ENCODE measurements at regions not wholly inside any gene's neighbourhood (a gene's known extent, or its start where the extent isn't known, plus 50 kb on each side); places are given as distances from the start of the nearest gene placed in this dataset.

DNA sequence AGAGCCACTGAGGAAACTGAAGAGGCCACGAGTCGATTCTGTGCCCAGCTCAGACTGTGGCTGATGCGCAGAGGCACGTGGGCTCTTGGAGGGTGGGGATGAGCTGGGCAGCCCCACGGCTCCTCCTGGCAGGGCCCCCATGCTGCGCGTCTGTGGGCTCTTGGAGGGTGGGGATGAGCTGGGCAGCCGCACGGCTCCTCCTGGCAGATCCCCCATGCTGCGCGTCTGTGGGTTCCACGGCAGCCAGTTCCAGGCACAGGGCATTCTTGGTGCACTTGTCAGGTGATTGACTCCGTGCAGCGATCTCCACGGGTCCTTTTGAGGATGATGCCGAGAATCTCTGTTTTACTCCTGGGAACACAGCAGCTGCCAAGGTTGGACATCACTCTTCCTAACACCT, 138.1 kb upstream of the ZNF236 start:
- Histone ChIP-seq H3K4me1 (ENCODE audit: control insufficient read depth, extremely low read depth, insufficient read depth, low read length) (no peaks in the 10 kb centered on the region), H3K9me3 (replicated peaks; ENCODE audit: control insufficient read depth, insufficient read depth, low read length) (no peaks in the 10 kb centered on the region), H3K36me3 (ENCODE audit: control insufficient read depth in 2 of 2, extremely low read depth in 1 of 2, insufficient read depth in 2 of 2, low read length in 2 of 2) (no peaks in the 10 kb centered on the region), H2AFZ (ENCODE audit: low read depth, low read length) (no peak overlapping the region), H3K79me2 (ENCODE audit: control insufficient read depth, insufficient read depth, low read length) (no peaks in the 10 kb centered on the region), H3K9ac (replicated peaks; ENCODE audit: extremely low read depth, insufficient read depth, low read length) (no peak overlapping the region), H3K27me3 (ENCODE audit: control insufficient read depth in 2 of 2, insufficient read depth in 2 of 2, low read length in 2 of 2) (no peaks in the 10 kb centered on the region), H4K20me1 (replicated peaks; ENCODE audit: control insufficient read depth, extremely low read depth, insufficient read depth, low read length) (no peaks in the 10 kb centered on the region), H3K9me1 (replicated peaks; ENCODE audit: control insufficient read depth, extremely low read depth, insufficient read depth, low read length) (no peaks in the 10 kb centered on the region), H3K4me2 (ENCODE audit: insufficient read depth, low read length) (no peak overlapping the region), H3K27ac (ENCODE audit: insufficient read depth, low read depth, low read length) (no peak overlapping the region), H3K4me3 (replicated peaks in 1 of 3; ENCODE audit: insufficient read depth in 1 of 3, low read depth in 1 of 3, low read length in 3 of 3) (no peak overlapping the region)
- POLR2A ChIA-PET = no interaction called here
- CTCF ChIA-PET = interaction anchor here (1.8 to 4.9 kb wide), 3 partner anchors 13 to 286 kb away, joined by 5 to 75 read pairs (median 8); no protein-coding TSS in a partner anchor
- DNase-seq (ENCODE audit: low read depth, low spot score) (no peak), FAIRE-seq (no peak)
- no TSS peak for BruUV-seq (replicated peaks)
- dilution Hi-C loops (cut with MboI; ENCODE audit: extremely low pct_ligation_motif_present, low sequenced_read_pairs) (no loop called here), intact Hi-C loops (cut with micrococcal nuclease) (loop anchor here (10.0 kb wide), 1 partner anchor 61 kb away; no protein-coding TSS in a partner anchor)
- TF ChIP-seq GATA2 (IDR thresholded peaks at IDR 0.05; ENCODE audit: insufficient read depth, insufficient read length, low read depth, low read length) (no peak), POLR2AphosphoS5 (IDR thresholded peaks at IDR 0.05; ENCODE audit: insufficient read depth, low read depth, low read length) (no peak), EZH2 (IDR thresholded peaks at IDR 0.05; ENCODE audit: borderline replicate concordance, low read depth, low read length, severe bottlenecking) (no peak), JUN (IDR thresholded peaks at IDR 0.05; ENCODE audit: borderline replicate concordance, insufficient read depth, insufficient read length, low read depth) (no peak), MYC (IDR thresholded peaks at IDR 0.05; ENCODE audit: low read depth, low read length) (no peak), POLR2A (IDR thresholded peaks at IDR 0.05; ENCODE audit: low read depth, low read length) (no peak), FOS (IDR thresholded peaks at IDR 0.05; ENCODE audit: borderline replicate concordance, insufficient read depth, low read length) (no peak)
- TF ChIP-seq, protein P1, sequence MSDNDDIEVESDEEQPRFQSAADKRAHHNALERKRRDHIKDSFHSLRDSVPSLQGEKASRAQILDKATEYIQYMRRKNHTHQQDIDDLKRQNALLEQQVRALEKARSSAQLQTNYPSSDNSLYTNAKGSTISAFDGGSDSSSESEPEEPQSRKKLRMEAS (IDR thresholded peaks at IDR 0.05; ENCODE audit: insufficient read depth, insufficient read length) = no peak
- TF ChIP-seq, protein P2, sequence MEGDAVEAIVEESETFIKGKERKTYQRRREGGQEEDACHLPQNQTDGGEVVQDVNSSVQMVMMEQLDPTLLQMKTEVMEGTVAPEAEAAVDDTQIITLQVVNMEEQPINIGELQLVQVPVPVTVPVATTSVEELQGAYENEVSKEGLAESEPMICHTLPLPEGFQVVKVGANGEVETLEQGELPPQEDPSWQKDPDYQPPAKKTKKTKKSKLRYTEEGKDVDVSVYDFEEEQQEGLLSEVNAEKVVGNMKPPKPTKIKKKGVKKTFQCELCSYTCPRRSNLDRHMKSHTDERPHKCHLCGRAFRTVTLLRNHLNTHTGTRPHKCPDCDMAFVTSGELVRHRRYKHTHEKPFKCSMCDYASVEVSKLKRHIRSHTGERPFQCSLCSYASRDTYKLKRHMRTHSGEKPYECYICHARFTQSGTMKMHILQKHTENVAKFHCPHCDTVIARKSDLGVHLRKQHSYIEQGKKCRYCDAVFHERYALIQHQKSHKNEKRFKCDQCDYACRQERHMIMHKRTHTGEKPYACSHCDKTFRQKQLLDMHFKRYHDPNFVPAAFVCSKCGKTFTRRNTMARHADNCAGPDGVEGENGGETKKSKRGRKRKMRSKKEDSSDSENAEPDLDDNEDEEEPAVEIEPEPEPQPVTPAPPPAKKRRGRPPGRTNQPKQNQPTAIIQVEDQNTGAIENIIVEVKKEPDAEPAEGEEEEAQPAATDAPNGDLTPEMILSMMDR (IDR thresholded peaks at IDR 0.05; ENCODE audit: extremely low read depth in 1 of 2, insufficient read depth in 1 of 2, low read depth in 1 of 2, low read length in 2 of 2) = no peak
